ENCODE measurements at regions not wholly inside any gene's neighbourhood (a gene's known extent, or its start where the extent isn't known, plus 50 kb on each side); places are given as distances from the start of the nearest gene placed in this dataset.
A peak's percentile ranks its signal among the peaks of the same experiment; 100 is the strongest.

- no peak for DNase-seq (ENCODE audit: low spot score)
Observed at GRCh38 chr10:88108115-88108610, 244.7 kb downstream of the PTEN start.

- peak; percentile 93 for DNase-seq (ENCODE audit: low spot score)
Observed at GRCh38 chr10:88110355-88110754, 246.9 kb downstream of the PTEN start.

- peak; percentile 24 for DNase-seq (ENCODE audit: low spot score)
Observed at GRCh38 chr10:88110822-88111221, 247.4 kb downstream of the PTEN start.

GRCh38 chr10:88111294-88111693 is 247.9 kb downstream of the PTEN start:
- no peak for DNase-seq (ENCODE audit: low spot score)

- no peak for DNase-seq (ENCODE audit: low spot score)
Observed at GRCh38 chr10:88113232-88113631, 249.8 kb downstream of the PTEN start.

- no peak for DNase-seq (ENCODE audit: low spot score)
Observed at GRCh38 chr10:88113657-88114272, 250.3 kb downstream of the PTEN start.

- no peak for DNase-seq (ENCODE audit: low spot score)
Observed at GRCh38 chr10:88114368-88114767, 250.9 kb downstream of the PTEN start.

- no peak for DNase-seq (ENCODE audit: low spot score)
Observed at GRCh38 chr10:88115407-88115806, 252.0 kb downstream of the PTEN start.

- DNase-seq (ENCODE audit: low spot score) = peak; percentile 68
Observed at GRCh38 chr10:88115968-88116367, 252.5 kb downstream of the PTEN start.

- DNase-seq (ENCODE audit: low spot score) = peak; percentile 67
Observed at GRCh38 chr10:88116481-88116880, 253.1 kb downstream of the PTEN start.

GRCh38 chr10:88116971-88117626 is 253.7 kb downstream of the PTEN start:
- no peak for DNase-seq (ENCODE audit: low spot score)

- DNase-seq (ENCODE audit: low spot score) = no peak
Observed at GRCh38 chr10:88117869-88118632, 254.6 kb downstream of the PTEN start.

- DNase-seq (ENCODE audit: low spot score) = no peak
Observed at GRCh38 chr10:88118729-88119128, 255.3 kb downstream of the PTEN start.

- no peak for DNase-seq (ENCODE audit: low spot score)
Observed at GRCh38 chr10:88119160-88119559, 255.7 kb downstream of the PTEN start.

- no peak for DNase-seq (ENCODE audit: low spot score)
Observed at GRCh38 chr10:88120075-88120474, 256.6 kb downstream of the PTEN start.

GRCh38 chr10:88120599-88121333 is 257.3 kb downstream of the PTEN start:
- no peak for DNase-seq (ENCODE audit: low spot score)

GRCh38 chr10:88121361-88121760 is 257.9 kb downstream of the PTEN start:
- DNase-seq (ENCODE audit: low spot score) = no peak

GRCh38 chr10:88122145-88122544 is 258.7 kb downstream of the PTEN start:
- DNase-seq (ENCODE audit: low spot score) = no peak

GRCh38 chr10:88122576-88122975 is 259.2 kb downstream of the PTEN start:
- DNase-seq (ENCODE audit: low spot score) = no peak

GRCh38 chr10:88125766-88126165 is 262.3 kb downstream of the PTEN start:
- DNase-seq (ENCODE audit: low spot score) = no peak

GRCh38 chr10:88126699-88127098 is 263.3 kb downstream of the PTEN start:
- no peak for DNase-seq (ENCODE audit: low spot score)

GRCh38 chr10:88127269-88127668 is 263.8 kb downstream of the PTEN start:
- DNase-seq (ENCODE audit: low spot score) = no peak
